ENCODE measurements at regions not wholly inside any gene's neighbourhood (a gene's known extent, or its start where the extent isn't known, plus 50 kb on each side); places are given as distances from the start of the nearest gene placed in this dataset.

- DNase-seq (no peak), ATAC-seq (no peak)
- H3K4me3 ChIP-seq (ENCODE audit: low read length): no peak overlapping the region
- H3K4me1 ChIP-seq (ENCODE audit: insufficient read depth, low read length): peaks cover 45% of the 10 kb centered on the region
- TF ChIP-seq EZH2 (IDR thresholded peaks at IDR 0.05; ENCODE audit: low read length, unreplicated experiment): no peak
- no peak for TF ChIP-seq CTCF (conservative IDR thresholded peaks at IDR 0.05; ENCODE audit: low read depth, low read length)
- TF ChIP-seq EZH2phosphoT487 (IDR thresholded peaks at IDR 0.05; ENCODE audit: borderline replicate concordance, low read length): no peak
- H3K4me2 ChIP-seq (ENCODE audit: low read length): no peak overlapping the region
- ChIA-PET CTCF (no interaction called here), POLR2A (ENCODE audit: unreplicated experiment) (no interaction called here)
- no peaks in the 10 kb centered on the region for H3K9me2 ChIP-seq (replicated peaks; ENCODE audit: low read length)
- H2AFZ ChIP-seq (ENCODE audit: low read length): no peak overlapping the region
- H3K27ac ChIP-seq (ENCODE audit: low read length): no peak overlapping the region
- H3K9me3 ChIP-seq (ENCODE audit: low read length): no peaks in the 10 kb centered on the region
- no peak overlapping the region for H3K9ac ChIP-seq (ENCODE audit: low read length)
- no peaks in the 10 kb centered on the region for H3K36me3 ChIP-seq (ENCODE audit: low read depth, low read length)
- BruUV-seq (replicated peaks): no TSS peak
- no peaks in the 10 kb centered on the region for H3F3A ChIP-seq (ENCODE audit: low read length, unreplicated experiment)
- no peaks in the 10 kb centered on the region for H3K27me3 ChIP-seq (ENCODE audit: low read length)
- H3K79me2 ChIP-seq (ENCODE audit: low read length): no peaks in the 10 kb centered on the region
- H4K20me1 ChIP-seq (ENCODE audit: low read length): no peaks in the 10 kb centered on the region
- intact Hi-C loops (cut with micrococcal nuclease): no loop called here
Observed at GRCh38 chr3:82079335-82079890, 318.0 kb upstream of the GBE1 start.

DNA sequence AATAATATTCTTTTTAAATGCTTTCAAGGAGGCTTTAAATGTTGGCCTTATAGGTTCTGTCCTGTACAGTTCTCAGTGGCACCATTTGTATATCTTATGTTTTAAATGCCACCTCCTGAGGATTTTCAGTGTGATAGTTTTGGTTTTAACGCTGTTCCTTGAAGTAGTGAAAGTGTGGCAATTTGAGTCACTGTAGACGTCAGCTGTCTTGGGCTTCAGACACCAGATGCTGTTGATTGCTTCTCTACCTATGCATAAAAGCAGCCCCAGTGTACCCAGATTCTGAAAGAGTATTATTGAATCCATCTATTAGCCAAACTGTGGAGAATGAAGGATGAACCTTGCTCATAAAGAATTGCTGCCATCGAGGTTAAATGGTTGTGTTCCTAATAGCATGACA lies 316.8 kb upstream of the GBE1 start:
- POLR2A ChIA-PET (ENCODE audit: unreplicated experiment): no interaction called here
- intact Hi-C loops (cut with micrococcal nuclease): no loop called here
- BruUV-seq (replicated peaks): no TSS peak
- H3K79me2 ChIP-seq (ENCODE audit: low read length): no peaks in the 10 kb centered on the region
- H3K27ac ChIP-seq (ENCODE audit: low read length): no peak overlapping the region
- no peak for DNase-seq
- H3K9ac ChIP-seq (ENCODE audit: low read length): no peak overlapping the region
- H3K4me1 ChIP-seq (ENCODE audit: insufficient read depth, low read length): peaks cover 37% of the 10 kb centered on the region
- CTCF ChIA-PET: no interaction called here
- TF ChIP-seq CTCF (conservative IDR thresholded peaks at IDR 0.05; ENCODE audit: low read depth, low read length) (no peak), EZH2phosphoT487 (IDR thresholded peaks at IDR 0.05; ENCODE audit: borderline replicate concordance, low read length) (no peak), EZH2 (IDR thresholded peaks at IDR 0.05; ENCODE audit: low read length, unreplicated experiment) (no peak)
- no peak for ATAC-seq
- no peaks in the 10 kb centered on the region for H3K9me3 ChIP-seq (ENCODE audit: low read length)
- H3F3A ChIP-seq (ENCODE audit: low read length, unreplicated experiment): no peaks in the 10 kb centered on the region
- no peaks in the 10 kb centered on the region for H3K36me3 ChIP-seq (ENCODE audit: low read depth, low read length)
- no peak overlapping the region for H2AFZ ChIP-seq (ENCODE audit: low read length)
- H3K4me2 ChIP-seq (ENCODE audit: low read length): no peak overlapping the region
- no peak overlapping the region for H3K4me3 ChIP-seq (ENCODE audit: low read length)
- no peaks in the 10 kb centered on the region for H3K27me3 ChIP-seq (ENCODE audit: low read length)
- H3K9me2 ChIP-seq (replicated peaks; ENCODE audit: low read length): no peaks in the 10 kb centered on the region
- no peaks in the 10 kb centered on the region for H4K20me1 ChIP-seq (ENCODE audit: low read length)

GRCh38 chr3:82067420-82067819 lies 306.0 kb upstream of the GBE1 start:
- no peak for ATAC-seq
- H2AFZ ChIP-seq (ENCODE audit: low read length): no peak overlapping the region

More at GRCh38 chr3:82067420-82067819, 306.0 kb upstream of the GBE1 start:
- Histone ChIP-seq H3K79me2 (ENCODE audit: low read length) (no peaks in the 10 kb centered on the region), H3K9ac (ENCODE audit: low read length) (no peak overlapping the region), H3K4me2 (ENCODE audit: low read length) (no peak overlapping the region), H3K9me2 (replicated peaks; ENCODE audit: low read length) (no peaks in the 10 kb centered on the region), H3K4me3 (ENCODE audit: low read length) (no peak overlapping the region), H3K9me3 (ENCODE audit: low read length) (no peaks in the 10 kb centered on the region), H3K4me1 (ENCODE audit: insufficient read depth, low read length) (no peaks in the 10 kb centered on the region), H3K27me3 (ENCODE audit: low read length) (no peaks in the 10 kb centered on the region), H3K27ac (ENCODE audit: low read length) (no peak overlapping the region), H3F3A (ENCODE audit: low read length, unreplicated experiment) (no peaks in the 10 kb centered on the region), H3K36me3 (ENCODE audit: low read depth, low read length) (no peaks in the 10 kb centered on the region), H4K20me1 (ENCODE audit: low read length) (no peaks in the 10 kb centered on the region)
- BruUV-seq (replicated peaks): no TSS peak
- no peak for TF ChIP-seq EZH2phosphoT487 (IDR thresholded peaks at IDR 0.05; ENCODE audit: borderline replicate concordance, low read length)
- TF ChIP-seq CTCF (conservative IDR thresholded peaks at IDR 0.05; ENCODE audit: low read depth, low read length): no peak
- TF ChIP-seq EZH2 (IDR thresholded peaks at IDR 0.05; ENCODE audit: low read length, unreplicated experiment): no peak
- DNase-seq: no peak
- intact Hi-C loops (cut with micrococcal nuclease): no loop called here
- POLR2A ChIA-PET (ENCODE audit: unreplicated experiment): no interaction called here
- CTCF ChIA-PET: no interaction called here

Measured in PC-3 (cell line).